ENCODE measurements at regions not wholly inside any gene's neighbourhood (a gene's known extent, or its start where the extent isn't known, plus 50 kb on each side); places are given as distances from the start of the nearest gene placed in this dataset.

DNA sequence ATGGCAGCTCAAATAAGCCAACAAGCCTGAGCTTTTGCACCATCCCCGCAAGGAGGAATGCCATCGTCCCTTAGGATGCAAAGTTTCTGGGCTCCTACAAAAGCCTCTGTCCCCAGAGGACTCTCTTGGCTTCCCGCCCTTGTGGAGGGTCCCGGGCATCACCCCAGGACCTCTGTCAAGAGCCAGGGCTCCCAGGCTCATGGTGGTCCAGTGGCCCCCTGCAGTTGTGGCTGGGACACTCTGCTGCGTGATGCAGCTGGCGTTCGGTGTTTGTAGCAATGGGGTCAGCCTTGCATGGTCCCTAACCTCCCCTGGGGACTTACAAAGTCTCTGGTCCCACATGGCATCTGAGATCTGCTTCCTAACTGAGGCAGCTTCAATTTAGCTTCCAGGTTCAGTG is 104.7 kb downstream of the RIPK4 start:
- TF ChIP-seq, protein P1, sequence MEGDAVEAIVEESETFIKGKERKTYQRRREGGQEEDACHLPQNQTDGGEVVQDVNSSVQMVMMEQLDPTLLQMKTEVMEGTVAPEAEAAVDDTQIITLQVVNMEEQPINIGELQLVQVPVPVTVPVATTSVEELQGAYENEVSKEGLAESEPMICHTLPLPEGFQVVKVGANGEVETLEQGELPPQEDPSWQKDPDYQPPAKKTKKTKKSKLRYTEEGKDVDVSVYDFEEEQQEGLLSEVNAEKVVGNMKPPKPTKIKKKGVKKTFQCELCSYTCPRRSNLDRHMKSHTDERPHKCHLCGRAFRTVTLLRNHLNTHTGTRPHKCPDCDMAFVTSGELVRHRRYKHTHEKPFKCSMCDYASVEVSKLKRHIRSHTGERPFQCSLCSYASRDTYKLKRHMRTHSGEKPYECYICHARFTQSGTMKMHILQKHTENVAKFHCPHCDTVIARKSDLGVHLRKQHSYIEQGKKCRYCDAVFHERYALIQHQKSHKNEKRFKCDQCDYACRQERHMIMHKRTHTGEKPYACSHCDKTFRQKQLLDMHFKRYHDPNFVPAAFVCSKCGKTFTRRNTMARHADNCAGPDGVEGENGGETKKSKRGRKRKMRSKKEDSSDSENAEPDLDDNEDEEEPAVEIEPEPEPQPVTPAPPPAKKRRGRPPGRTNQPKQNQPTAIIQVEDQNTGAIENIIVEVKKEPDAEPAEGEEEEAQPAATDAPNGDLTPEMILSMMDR (IDR thresholded peaks at IDR 0.05), result no peak
- TF ChIP-seq ZFX (IDR thresholded peaks at IDR 0.05; ENCODE audit: borderline replicate concordance), result no peak
